ENCODE measurements at regions not wholly inside any gene's neighbourhood (a gene's known extent, or its start where the extent isn't known, plus 50 kb on each side); places are given as distances from the start of the nearest gene placed in this dataset.

- TF ChIP-seq, protein P1, sequence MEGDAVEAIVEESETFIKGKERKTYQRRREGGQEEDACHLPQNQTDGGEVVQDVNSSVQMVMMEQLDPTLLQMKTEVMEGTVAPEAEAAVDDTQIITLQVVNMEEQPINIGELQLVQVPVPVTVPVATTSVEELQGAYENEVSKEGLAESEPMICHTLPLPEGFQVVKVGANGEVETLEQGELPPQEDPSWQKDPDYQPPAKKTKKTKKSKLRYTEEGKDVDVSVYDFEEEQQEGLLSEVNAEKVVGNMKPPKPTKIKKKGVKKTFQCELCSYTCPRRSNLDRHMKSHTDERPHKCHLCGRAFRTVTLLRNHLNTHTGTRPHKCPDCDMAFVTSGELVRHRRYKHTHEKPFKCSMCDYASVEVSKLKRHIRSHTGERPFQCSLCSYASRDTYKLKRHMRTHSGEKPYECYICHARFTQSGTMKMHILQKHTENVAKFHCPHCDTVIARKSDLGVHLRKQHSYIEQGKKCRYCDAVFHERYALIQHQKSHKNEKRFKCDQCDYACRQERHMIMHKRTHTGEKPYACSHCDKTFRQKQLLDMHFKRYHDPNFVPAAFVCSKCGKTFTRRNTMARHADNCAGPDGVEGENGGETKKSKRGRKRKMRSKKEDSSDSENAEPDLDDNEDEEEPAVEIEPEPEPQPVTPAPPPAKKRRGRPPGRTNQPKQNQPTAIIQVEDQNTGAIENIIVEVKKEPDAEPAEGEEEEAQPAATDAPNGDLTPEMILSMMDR (IDR thresholded peaks at IDR 0.05 in 2 of 3, conservative IDR thresholded peaks at IDR 0.05 in 1 of 3; ENCODE audit: borderline replicate concordance in 1 of 3, insufficient read depth in 1 of 3, low read depth in 2 of 3, low read length in 2 of 3): no peak
- no peak for TF ChIP-seq EZH2 (IDR thresholded peaks at IDR 0.05)
- intact Hi-C loops (cut with micrococcal nuclease): no loop called here
These were observed 1256.8 kb downstream of the BRD1 start for GRCh38 chr22:48570912-48571311.

GRCh38 chr22:48569476-48570233 is 1258.0 kb downstream of the BRD1 start:
- Histone ChIP-seq H3K4me3 (replicated peaks in 1 of 2; ENCODE audit: low read depth in 1 of 2, low read length in 2 of 2) (no peak overlapping the region), H3K9ac (ENCODE audit: low read length) (no peak overlapping the region), H2AFZ (ENCODE audit: low read depth, low read length, poor library complexity, severe bottlenecking) (no peak overlapping the region), H3K36me3 (ENCODE audit: control insufficient read depth in 1 of 2, insufficient read depth in 2 of 2, low read length in 2 of 2) (no peaks in the 10 kb centered on the region), H4K20me1 (ENCODE audit: insufficient read depth) (no peaks in the 10 kb centered on the region), H3K4me2 (ENCODE audit: low read length) (no peak overlapping the region), H3K4me1 (ENCODE audit: control insufficient read depth in 1 of 2, insufficient read depth in 2 of 2, low read length in 2 of 2) (no peaks in the 10 kb centered on the region), H3K79me2 (ENCODE audit: insufficient read depth, low read length) (no peaks in the 10 kb centered on the region), H3K27ac (ENCODE audit: low read depth, low read length) (no peak overlapping the region), H3K9me2 (ENCODE audit: insufficient read depth) (no peaks in the 10 kb centered on the region), H3K27me3 (ENCODE audit: insufficient read depth, low read length) (no peaks in the 10 kb centered on the region), H3K9me3 (ENCODE audit: control insufficient read depth in 1 of 2, insufficient read depth in 1 of 2, low read depth in 1 of 2, low read length in 2 of 2) (peaks cover 0 to 16% of the 10 kb centered on the region in 2 experiments; a peak in 2 of 4 replicates)
- CTCF ChIA-PET: no interaction called here
- DNase-seq (ENCODE audit: low read depth, low spot score) (no peak), ATAC-seq (no peak)
- BruUV-seq (replicated peaks): no TSS peak
- RAD21 ChIA-PET (ENCODE audit: low non-redundant PET in 1 of 2, low total read pairs in 2 of 2, uncharacterized antibody in 2 of 2, unreplicated experiment in 2 of 2): no interaction called here
- intact Hi-C loops (cut with micrococcal nuclease): no loop called here
- POLR2A ChIA-PET: no interaction called here
- TF ChIP-seq JUND (IDR thresholded peaks at IDR 0.05) (no peak), POLR2AphosphoS5 (IDR thresholded peaks at IDR 0.05; ENCODE audit: low read depth, low read length) (no peak), ZBTB33 (IDR thresholded peaks at IDR 0.05; ENCODE audit: extremely low read depth, insufficient replicate concordance, low read length) (no peak), ATF3 (IDR thresholded peaks at IDR 0.05) (no peak), RAD21 (IDR thresholded peaks at IDR 0.05; ENCODE audit: low read depth) (no peak), FOSL1 (IDR thresholded peaks at IDR 0.05; ENCODE audit: low read depth) (no peak)
- TF ChIP-seq, protein P1 (IDR thresholded peaks at IDR 0.05 in 2 of 3, conservative IDR thresholded peaks at IDR 0.05 in 1 of 3; ENCODE audit: borderline replicate concordance in 1 of 3, insufficient read depth in 1 of 3, low read depth in 2 of 3, low read length in 2 of 3): no peak

More at GRCh38 chr22:48570912-48571311, 1256.8 kb downstream of the BRD1 start:
- Histone ChIP-seq H3K4me3 (replicated peaks in 1 of 2; ENCODE audit: low read depth in 1 of 2, low read length in 2 of 2) (no peak overlapping the region), H3K4me2 (ENCODE audit: low read length) (no peak overlapping the region), H2AFZ (ENCODE audit: low read depth, low read length, poor library complexity, severe bottlenecking) (no peak overlapping the region), H3K27me3 (ENCODE audit: insufficient read depth, low read length) (no peaks in the 10 kb centered on the region), H3K27ac (ENCODE audit: low read depth, low read length) (no peak overlapping the region), H3K79me2 (ENCODE audit: insufficient read depth, low read length) (no peaks in the 10 kb centered on the region), H3K9me3 (ENCODE audit: control insufficient read depth in 1 of 2, insufficient read depth in 1 of 2, low read depth in 1 of 2, low read length in 2 of 2) (peaks cover 0 to 16% of the 10 kb centered on the region in 2 experiments; a peak in 2 of 4 replicates), H4K20me1 (ENCODE audit: insufficient read depth) (no peaks in the 10 kb centered on the region), H3K9ac (ENCODE audit: low read length) (no peak overlapping the region), H3K4me1 (ENCODE audit: control insufficient read depth in 1 of 2, insufficient read depth in 2 of 2, low read length in 2 of 2) (no peaks in the 10 kb centered on the region), H3K9me2 (ENCODE audit: insufficient read depth) (no peaks in the 10 kb centered on the region), H3K36me3 (ENCODE audit: control insufficient read depth in 1 of 2, insufficient read depth in 2 of 2, low read length in 2 of 2) (no peaks in the 10 kb centered on the region)
- DNase-seq (ENCODE audit: low read depth, low spot score) (no peak), ATAC-seq (no peak)
- BruUV-seq (replicated peaks): no TSS peak
- POLR2A ChIA-PET: no interaction called here
- RAD21 ChIA-PET (ENCODE audit: low non-redundant PET in 1 of 2, low total read pairs in 2 of 2, uncharacterized antibody in 2 of 2, unreplicated experiment in 2 of 2): no interaction called here
- CTCF ChIA-PET: no interaction called here
